Calu3 (cell line): ENCODE measurements at regions not wholly inside any gene's neighbourhood (a gene's known extent, or its start where the extent isn't known, plus 50 kb on each side); places are given as distances from the start of the nearest gene placed in this dataset.

Experiments
- BruUV-seq: library from RNA; stranded (reverse); fragments of 400-500 nt; replicated peaks from 2 replicates; lab custom pipeline; 2021; lab: Mats Ljungman, UMichigan
- CTCF ChIA-PET: fragments of 300-600 bp; sonication (Branson Sonifier 250); formaldehyde crosslinking; loops from one replicate; lab custom pipeline; 2022; ENCODE audit warnings: antibody characterized with exemption; lab: Charles Lee
- DNase-seq: peaks from one replicate; pipeline ENCODE4 v3.0.0; 2022
- H3K27ac Mint-ChIP-seq: one replicate; pipeline ENCODE4 v1.8.0; 2022; ENCODE audit warnings: mixed read lengths; ENCODE audit not compliant: unreplicated experiment
- H3K27me3 Mint-ChIP-seq: one replicate; pipeline ENCODE4 v1.8.0; 2022; ENCODE audit warnings: mixed read lengths; ENCODE audit not compliant: unreplicated experiment
- H3K36me3 Mint-ChIP-seq: one replicate; pipeline ENCODE4 v1.8.0; 2022; ENCODE audit warnings: mild to moderate bottlenecking, moderate library complexity, mixed read lengths; ENCODE audit not compliant: insufficient read depth, unreplicated experiment
- H3K4me1 Mint-ChIP-seq: one replicate; pipeline ENCODE4 v1.8.0; 2022; ENCODE audit warnings: mild to moderate bottlenecking, low read depth, mixed read lengths; ENCODE audit not compliant: unreplicated experiment
- H3K4me3 Mint-ChIP-seq: one replicate; pipeline ENCODE4 v1.8.0; 2022; ENCODE audit warnings: mild to moderate bottlenecking, low read depth, moderate library complexity, mixed read lengths; ENCODE audit not compliant: unreplicated experiment
- H3K9me3 Mint-ChIP-seq: one replicate; pipeline ENCODE4 v1.8.0; 2022; ENCODE audit warnings: low read depth, mixed read lengths; ENCODE audit not compliant: unreplicated experiment
- intact Hi-C: fragments of 100-400 bp; cut with micrococcal nuclease; formaldehyde crosslinking; loops from one replicate; pipeline ENCODE4 v1.10.0; 2022; ENCODE audit not compliant: unreplicated experiment
- TF ChIP-seq, protein P1 (sequence below): fragments of 200-600 bp; IDR thresholded peaks from one replicate; pipeline ENCODE4 v1.8.0; 2022; ENCODE audit warnings: antibody characterized with exemption; ENCODE audit not compliant: unreplicated experiment

DNA sequence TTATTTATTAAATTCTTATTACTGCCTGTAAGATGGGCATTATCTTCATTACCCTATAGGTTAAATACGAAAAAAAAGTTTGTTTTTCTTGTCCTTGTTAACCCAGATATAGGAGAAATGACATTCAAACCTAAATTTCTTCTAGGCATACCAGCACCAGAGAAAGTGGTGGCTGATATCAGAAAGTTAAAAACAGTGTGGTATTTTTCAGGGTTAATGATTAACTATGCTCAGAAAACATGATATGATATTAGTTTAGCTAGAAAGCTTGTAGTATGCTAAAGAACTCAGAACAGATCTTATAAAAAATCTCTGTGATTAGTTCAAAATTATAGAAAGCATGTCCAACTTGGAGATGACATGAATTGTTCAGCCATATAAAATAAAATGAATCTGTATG is 630.5 kb upstream of the EPHA6 start:
- no peaks in the 10 kb centered on the region for H3K36me3 Mint-ChIP-seq
- no peaks in the 10 kb centered on the region for H3K4me1 Mint-ChIP-seq
- no peak for DNase-seq
- H3K27me3 Mint-ChIP-seq, result no peaks in the 10 kb centered on the region
- intact Hi-C loops, result no loop called here
- BruUV-seq, result no TSS peak
- H3K9me3 Mint-ChIP-seq, result no peaks in the 10 kb centered on the region
- CTCF ChIA-PET, result no interaction called here
- no peak overlapping the region for H3K4me3 Mint-ChIP-seq
- H3K27ac Mint-ChIP-seq, result no peak overlapping the region
- TF ChIP-seq, protein P1, sequence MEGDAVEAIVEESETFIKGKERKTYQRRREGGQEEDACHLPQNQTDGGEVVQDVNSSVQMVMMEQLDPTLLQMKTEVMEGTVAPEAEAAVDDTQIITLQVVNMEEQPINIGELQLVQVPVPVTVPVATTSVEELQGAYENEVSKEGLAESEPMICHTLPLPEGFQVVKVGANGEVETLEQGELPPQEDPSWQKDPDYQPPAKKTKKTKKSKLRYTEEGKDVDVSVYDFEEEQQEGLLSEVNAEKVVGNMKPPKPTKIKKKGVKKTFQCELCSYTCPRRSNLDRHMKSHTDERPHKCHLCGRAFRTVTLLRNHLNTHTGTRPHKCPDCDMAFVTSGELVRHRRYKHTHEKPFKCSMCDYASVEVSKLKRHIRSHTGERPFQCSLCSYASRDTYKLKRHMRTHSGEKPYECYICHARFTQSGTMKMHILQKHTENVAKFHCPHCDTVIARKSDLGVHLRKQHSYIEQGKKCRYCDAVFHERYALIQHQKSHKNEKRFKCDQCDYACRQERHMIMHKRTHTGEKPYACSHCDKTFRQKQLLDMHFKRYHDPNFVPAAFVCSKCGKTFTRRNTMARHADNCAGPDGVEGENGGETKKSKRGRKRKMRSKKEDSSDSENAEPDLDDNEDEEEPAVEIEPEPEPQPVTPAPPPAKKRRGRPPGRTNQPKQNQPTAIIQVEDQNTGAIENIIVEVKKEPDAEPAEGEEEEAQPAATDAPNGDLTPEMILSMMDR, result no peak

GRCh38 chr3:96190024-96190616 is 624.3 kb upstream of the EPHA6 start:
- no TSS peak for BruUV-seq

GRCh38 chr3:96192966-96193550 is 621.3 kb upstream of the EPHA6 start:
- no TSS peak for BruUV-seq
- intact Hi-C loops, result no loop called here
- H3K4me1 Mint-ChIP-seq, result no peaks in the 10 kb centered on the region
- H3K4me3 Mint-ChIP-seq, result no peak overlapping the region
- no peak overlapping the region for H3K27ac Mint-ChIP-seq
- TF ChIP-seq, protein P1, result no peak
- DNase-seq, result no peak
- no peaks in the 10 kb centered on the region for H3K27me3 Mint-ChIP-seq
- H3K36me3 Mint-ChIP-seq, result no peaks in the 10 kb centered on the region
- peaks cover 3% of the 10 kb centered on the region for H3K9me3 Mint-ChIP-seq
- CTCF ChIA-PET, result no interaction called here

More at GRCh38 chr3:96190024-96190616, 624.3 kb upstream of the EPHA6 start:
- DNase-seq, result no peak
- intact Hi-C loops, result no loop called here
- CTCF ChIA-PET, result no interaction called here
- Mint-ChIP-seq H3K9me3 (peaks cover 3% of the 10 kb centered on the region), H3K4me1 (no peaks in the 10 kb centered on the region), H3K36me3 (no peaks in the 10 kb centered on the region), H3K27me3 (no peaks in the 10 kb centered on the region), H3K27ac (no peak overlapping the region), H3K4me3 (no peak overlapping the region)
- TF ChIP-seq, protein P1, result no peak

GRCh38 chr3:96200897-96201296 is 613.5 kb upstream of the EPHA6 start:
- H3K9me3 Mint-ChIP-seq, result no peaks in the 10 kb centered on the region
- no peak overlapping the region for H3K4me3 Mint-ChIP-seq
- H3K27me3 Mint-ChIP-seq, result no peaks in the 10 kb centered on the region
- TF ChIP-seq, protein P1, result no peak
- no TSS peak for BruUV-seq
- no peak for DNase-seq
- H3K4me1 Mint-ChIP-seq, result no peaks in the 10 kb centered on the region
- intact Hi-C loops, result no loop called here
- H3K36me3 Mint-ChIP-seq, result no peaks in the 10 kb centered on the region
- H3K27ac Mint-ChIP-seq, result no peak overlapping the region
- CTCF ChIA-PET, result no interaction called here
